ENCODE measurements at regions not wholly inside any gene's neighbourhood (a gene's known extent, or its start where the extent isn't known, plus 50 kb on each side); places are given as distances from the start of the nearest gene placed in this dataset.

DNA sequence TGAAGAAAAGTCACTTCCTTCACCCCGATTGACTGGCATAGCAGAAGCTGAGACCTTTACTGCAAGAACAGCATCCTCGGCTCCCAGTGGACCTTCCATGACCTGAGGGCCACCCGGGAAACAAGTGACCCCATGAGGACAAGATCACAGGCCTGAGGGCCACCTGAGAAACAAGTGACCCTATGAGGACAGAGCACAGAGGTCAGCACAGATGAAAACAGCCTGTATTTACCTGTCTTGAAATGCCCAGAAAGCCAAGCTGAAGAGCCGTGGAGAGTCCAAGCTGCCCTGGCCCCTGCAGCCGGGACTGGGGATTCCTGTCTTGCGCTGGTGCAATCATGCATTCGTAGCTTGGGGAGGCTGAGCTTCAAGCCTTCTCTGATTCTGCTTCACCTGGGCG is 114.2 kb upstream of the SPACA7 start:
- no peak for TF ChIP-seq MYC (IDR thresholded peaks at IDR 0.05; ENCODE audit: low read depth, low read length)
- TF ChIP-seq, protein P1, sequence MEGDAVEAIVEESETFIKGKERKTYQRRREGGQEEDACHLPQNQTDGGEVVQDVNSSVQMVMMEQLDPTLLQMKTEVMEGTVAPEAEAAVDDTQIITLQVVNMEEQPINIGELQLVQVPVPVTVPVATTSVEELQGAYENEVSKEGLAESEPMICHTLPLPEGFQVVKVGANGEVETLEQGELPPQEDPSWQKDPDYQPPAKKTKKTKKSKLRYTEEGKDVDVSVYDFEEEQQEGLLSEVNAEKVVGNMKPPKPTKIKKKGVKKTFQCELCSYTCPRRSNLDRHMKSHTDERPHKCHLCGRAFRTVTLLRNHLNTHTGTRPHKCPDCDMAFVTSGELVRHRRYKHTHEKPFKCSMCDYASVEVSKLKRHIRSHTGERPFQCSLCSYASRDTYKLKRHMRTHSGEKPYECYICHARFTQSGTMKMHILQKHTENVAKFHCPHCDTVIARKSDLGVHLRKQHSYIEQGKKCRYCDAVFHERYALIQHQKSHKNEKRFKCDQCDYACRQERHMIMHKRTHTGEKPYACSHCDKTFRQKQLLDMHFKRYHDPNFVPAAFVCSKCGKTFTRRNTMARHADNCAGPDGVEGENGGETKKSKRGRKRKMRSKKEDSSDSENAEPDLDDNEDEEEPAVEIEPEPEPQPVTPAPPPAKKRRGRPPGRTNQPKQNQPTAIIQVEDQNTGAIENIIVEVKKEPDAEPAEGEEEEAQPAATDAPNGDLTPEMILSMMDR (IDR thresholded peaks at IDR 0.05; ENCODE audit: extremely low read depth in 1 of 2, insufficient read depth in 1 of 2, low read depth in 1 of 2, low read length in 2 of 2): no peak
- TF ChIP-seq POLR2A (IDR thresholded peaks at IDR 0.05; ENCODE audit: low read depth, low read length): no peak
- no peak for TF ChIP-seq JUN (IDR thresholded peaks at IDR 0.05; ENCODE audit: borderline replicate concordance, insufficient read depth, insufficient read length, low read depth)
